ENCODE measurements at regions not wholly inside any gene's neighbourhood (a gene's known extent, or its start where the extent isn't known, plus 50 kb on each side); places are given as distances from the start of the nearest gene placed in this dataset.

GRCh38 chr16:13324851-13325250, 423.5 kb downstream of the SHISA9 start:
- no peak overlapping the region for H3K27ac ChIP-seq
- H3K4me3 ChIP-seq: no peak overlapping the region
- no peaks in the 10 kb centered on the region for H3K36me3 ChIP-seq
- WGBS, 5 donors: 27 to 31% (median 28%) methylated on average over 2 of the region's 2 CpGs
- TF ChIP-seq EP300 (IDR thresholded peaks at IDR 0.05) (no peak), POLR2AphosphoS5 (IDR thresholded peaks at IDR 0.05) (no peak)
- DNase-seq: no peak
- no peaks in the 10 kb centered on the region for H3K9me3 ChIP-seq
- intact Hi-C loops (cut with DNase I; ENCODE audit: low total_unique reads): no loop called here
- no peaks in the 10 kb centered on the region for H3K4me1 ChIP-seq
- H3K27me3 ChIP-seq: no peaks in the 10 kb centered on the region

- TF ChIP-seq CTCF (IDR thresholded peaks at IDR 0.05) (no peak), POLR2AphosphoS5 (IDR thresholded peaks at IDR 0.05) (no peak), POLR2A (IDR thresholded peaks at IDR 0.05) (no peak), EP300 (IDR thresholded peaks at IDR 0.05) (no peak)
- no peak overlapping the region for H3K27ac ChIP-seq
- no peak overlapping the region for H3K4me3 ChIP-seq
- WGBS, 5 donors: 66 to 69% (median 69%) methylated on average over 5 of the region's 5 CpGs
- no peaks in the 10 kb centered on the region for H3K36me3 ChIP-seq
- no peaks in the 10 kb centered on the region for H3K27me3 ChIP-seq
- no peaks in the 10 kb centered on the region for H3K4me1 ChIP-seq
- DNase-seq: no peak
- intact Hi-C loops (cut with DNase I; ENCODE audit: low total_unique reads): no loop called here
- no peaks in the 10 kb centered on the region for H3K9me3 ChIP-seq
Measured at GRCh38 chr16:13325396-13325795, 424.0 kb downstream of the SHISA9 start.

GRCh38 chr16:13331918-13332317, 430.5 kb downstream of the SHISA9 start:
- WGBS, 5 donors: 88 to 100% (median 95%) methylated on average over 2 of the region's 2 CpGs
- no peak overlapping the region for H3K27ac ChIP-seq
- TF ChIP-seq CTCF (IDR thresholded peaks at IDR 0.05) (no peak), POLR2AphosphoS5 (IDR thresholded peaks at IDR 0.05) (no peak), POLR2A (IDR thresholded peaks at IDR 0.05) (no peak), EP300 (IDR thresholded peaks at IDR 0.05) (no peak)
- no peak for DNase-seq
- no peaks in the 10 kb centered on the region for H3K27me3 ChIP-seq
- H3K9me3 ChIP-seq: no peaks in the 10 kb centered on the region
- H3K36me3 ChIP-seq: no peaks in the 10 kb centered on the region
- intact Hi-C loops (cut with DNase I; ENCODE audit: low total_unique reads): no loop called here
- no peak overlapping the region for H3K4me3 ChIP-seq
- no peaks in the 10 kb centered on the region for H3K4me1 ChIP-seq

- Histone ChIP-seq H3K36me3 (no peaks in the 10 kb centered on the region), H3K9me3 (no peaks in the 10 kb centered on the region), H3K4me3 (no peak overlapping the region), H3K27me3 (no peaks in the 10 kb centered on the region), H3K27ac (no peak overlapping the region), H3K4me1 (no peaks in the 10 kb centered on the region)
- WGBS, 5 donors: 59 to 75% (median 68%) methylated on average over 7 of the region's 7 CpGs
- intact Hi-C loops (cut with DNase I; ENCODE audit: low total_unique reads): no loop called here
- no peak for DNase-seq
- TF ChIP-seq POLR2A (IDR thresholded peaks at IDR 0.05): no peak
- no peak for TF ChIP-seq POLR2AphosphoS5 (IDR thresholded peaks at IDR 0.05)
- no peak for TF ChIP-seq CTCF (IDR thresholded peaks at IDR 0.05)
- no peak for TF ChIP-seq EP300 (IDR thresholded peaks at IDR 0.05)
Measured at GRCh38 chr16:13332713-13333255, 431.4 kb downstream of the SHISA9 start.

GRCh38 chr16:13333336-13333735, 431.9 kb downstream of the SHISA9 start:
- 44 to 75% (median 61%) methylated on average over 2 of the region's 2 CpGs for WGBS, 5 donors

More at GRCh38 chr16:13333336-13333735, 431.9 kb downstream of the SHISA9 start:
- Histone ChIP-seq H3K27ac (no peak overlapping the region), H3K4me1 (no peaks in the 10 kb centered on the region), H3K9me3 (no peaks in the 10 kb centered on the region), H3K27me3 (no peaks in the 10 kb centered on the region), H3K36me3 (no peaks in the 10 kb centered on the region), H3K4me3 (no peak overlapping the region)
- DNase-seq: no peak
- TF ChIP-seq CTCF (IDR thresholded peaks at IDR 0.05): no peak
- TF ChIP-seq POLR2AphosphoS5 (IDR thresholded peaks at IDR 0.05): no peak
- TF ChIP-seq POLR2A (IDR thresholded peaks at IDR 0.05): no peak
- TF ChIP-seq EP300 (IDR thresholded peaks at IDR 0.05): no peak
- intact Hi-C loops (cut with DNase I; ENCODE audit: low total_unique reads): no loop called here

All from stomach (tissue), 8 donors.